Hematopoietic multipotent progenitor cell (in vitro differentiated cells): ENCODE measurements at regions not wholly inside any gene's neighbourhood (a gene's known extent, or its start where the extent isn't known, plus 50 kb on each side); places are given as distances from the start of the nearest gene placed in this dataset.

Experiments
- DNase-seq, 3 donors: peaks; one replicate each; pipeline ENCODE4 v3.0.0-alpha.2; 2011 to 2015; ENCODE audit warnings: low read depth in 2 of 3, low spot score in 2 of 3

GRCh38 chr12:22396735-22397134, 62.2 kb upstream of the ST8SIA1 start:
- no peak for DNase-seq

- peak in 2 of 3 donors; percentile 32 to 39 for DNase-seq
Measured at GRCh38 chr12:22396253-22396652, 61.7 kb upstream of the ST8SIA1 start.

GRCh38 chr12:22395666-22396065, 61.2 kb upstream of the ST8SIA1 start:
- no peak for DNase-seq
